SU-DHL-6 (cell line): ENCODE measurements at regions not wholly inside any gene's neighbourhood (a gene's known extent, or its start where the extent isn't known, plus 50 kb on each side); places are given as distances from the start of the nearest gene placed in this dataset.
"Not testable (repeated sequence)": the region's sequence is repeated elsewhere in the genome, so short reads cannot be mapped to it uniquely, and the experiment has no call there.

Experiments used
- H2AFZ ChIP-seq: fragments of 200-600 bp; sonication (generic); 2 replicates; pipeline ENCODE4 v1.6.1; 2014; ENCODE audit warnings: low read depth, mild to moderate bottlenecking, moderate library complexity, mixed read lengths, antibody characterized with exemption, low read length; ENCODE audit not compliant: severe bottlenecking
- H3F3A ChIP-seq: fragments of 200-600 bp; shearing (Covaris generic); 2 replicates; pipeline ENCODE4 v1.6.0; 2016; ENCODE audit warnings: antibody characterized with exemption, mild to moderate bottlenecking; ENCODE audit not compliant: insufficient read depth
- H3K27ac ChIP-seq: fragments of 200-600 bp; sonication (generic); 2 replicates; pipeline ENCODE4 v1.5.1; 2016; ENCODE audit warnings: low read depth, mild to moderate bottlenecking, low read length, moderate library complexity, mixed read lengths
- H3K27me3 ChIP-seq: fragments of 200-600 bp; sonication (generic), shearing (Covaris generic); 2 replicates; pipeline ENCODE4 v1.6.0; 2014; ENCODE audit warnings: mild to moderate bottlenecking, low read length
- H3K36me3 ChIP-seq: fragments of 200-600 bp; sonication (generic); 2 replicates; pipeline ENCODE4 v1.6.1; 2014; ENCODE audit warnings: mild to moderate bottlenecking, low read length, mixed read lengths
- H3K4me2 ChIP-seq: fragments of 300-600, 200-600 bp; shearing (Covaris generic), sonication (generic); 2 replicates; pipeline ENCODE4 v1.6.0; 2014; ENCODE audit warnings: low read length, low read depth, mild to moderate bottlenecking; ENCODE audit not compliant: poor library complexity, severe bottlenecking
- H3K4me3 ChIP-seq: fragments of 200-600 bp; sonication (generic); 2 replicates; pipeline ENCODE4 v1.5.1; 2014; ENCODE audit warnings: antibody characterized with exemption, low read length, mild to moderate bottlenecking, mixed read lengths; ENCODE audit not compliant: insufficient read depth, poor library complexity, severe bottlenecking
- H3K79me2 ChIP-seq: fragments of 200-600 bp; sonication (generic); 2 replicates; pipeline ENCODE4 v1.6.1; 2014; ENCODE audit warnings: mild to moderate bottlenecking, low read length, moderate library complexity; ENCODE audit not compliant: insufficient read depth
- H3K9ac ChIP-seq: fragments of 200-600 bp; sonication (generic); 2 replicates; pipeline ENCODE4 v1.7.0; 2014; ENCODE audit warnings: mild to moderate bottlenecking, low read length
- H3K9me2 ChIP-seq: fragments of 200-600 bp; sonication (generic); replicated peaks from 2 replicates; pipeline ENCODE4 v1.6.1; 2014; ENCODE audit warnings: low read length; ENCODE audit not compliant: insufficient read depth
- H3K9me3 ChIP-seq: fragments of 200-600 bp; sonication (generic); 2 replicates; pipeline ENCODE4 v1.6.1; 2014; ENCODE audit warnings: low read length, mixed read lengths; ENCODE audit not compliant: insufficient read depth
- H4K20me1 ChIP-seq: fragments of 200-600 bp; sonication (generic); 2 replicates; pipeline ENCODE4 v1.6.1; 2014; ENCODE audit warnings: low read depth, mild to moderate bottlenecking, antibody characterized with exemption, low read length, moderate library complexity, mixed read lengths
- CTCF ChIP-seq: fragments of 200-600 bp; sonication (generic); IDR thresholded peaks from one replicate; pipeline ENCODE4 v1.5.1; 2017; ENCODE audit warnings: antibody characterized with exemption, mild to moderate bottlenecking, low read length, moderate library complexity; ENCODE audit not compliant: insufficient read depth, poor library complexity, severe bottlenecking
- EZH2phosphoT487 ChIP-seq: fragments of 200-600 bp; sonication (generic), shearing (Covaris generic); conservative IDR thresholded peaks from 2 replicates; pipeline ENCODE4 v1.6.1; 2018; ENCODE audit warnings: mild to moderate bottlenecking, antibody characterized with exemption, low read length, moderate library complexity, mixed read lengths

GRCh38 chr5:99470636-99471035 lies 541.8 kb upstream of the CHD1 start:
- H3K27me3 ChIP-seq, H3K27ac ChIP-seq, H3F3A ChIP-seq, H3K9me2 ChIP-seq, H3K9me3 ChIP-seq, H3K9ac ChIP-seq, H4K20me1 ChIP-seq, H2AFZ ChIP-seq, H3K4me2 ChIP-seq, H3K79me2 ChIP-seq, H3K4me3 ChIP-seq, H3K36me3 ChIP-seq: not testable (repeated sequence)

- no peak overlapping the region for H3K4me2 ChIP-seq
- H3K27me3 ChIP-seq: no peaks in the 10 kb centered on the region
- H3K27ac ChIP-seq: no peak overlapping the region
- no peaks in the 10 kb centered on the region for H3K9me3 ChIP-seq
- H3K79me2 ChIP-seq: no peaks in the 10 kb centered on the region
- H4K20me1 ChIP-seq: no peaks in the 10 kb centered on the region
- H3K9ac ChIP-seq: no peak overlapping the region
- no peaks in the 10 kb centered on the region for H3K36me3 ChIP-seq
- H3K9me2 ChIP-seq: no peaks in the 10 kb centered on the region
- H3K4me3 ChIP-seq: no peak overlapping the region
- TF ChIP-seq EZH2phosphoT487 (no peak), CTCF (no peak)
- H2AFZ ChIP-seq: no peak overlapping the region
- no peaks in the 10 kb centered on the region for H3F3A ChIP-seq
Measured at GRCh38 chr5:99460701-99461100, 531.9 kb upstream of the CHD1 start.

GRCh38 chr5:99453196-99453595 lies 524.4 kb upstream of the CHD1 start:
- Histone ChIP-seq H3K9ac (no peak overlapping the region), H3K9me3 (no peaks in the 10 kb centered on the region), H3K27ac (no peak overlapping the region), H3F3A (no peaks in the 10 kb centered on the region), H3K4me3 (no peak overlapping the region), H3K79me2 (no peaks in the 10 kb centered on the region), H3K9me2 (no peaks in the 10 kb centered on the region), H3K4me2 (no peak overlapping the region), H4K20me1 (no peaks in the 10 kb centered on the region), H3K27me3 (no peaks in the 10 kb centered on the region), H2AFZ (no peak overlapping the region), H3K36me3 (no peaks in the 10 kb centered on the region)
- TF ChIP-seq CTCF (no peak), EZH2phosphoT487 (no peak)

- Histone ChIP-seq H3K9ac (no peak overlapping the region), H3K4me3 (no peak overlapping the region), H3K79me2 (no peaks in the 10 kb centered on the region), H2AFZ (no peak overlapping the region), H3F3A (no peaks in the 10 kb centered on the region), H3K27ac (no peak overlapping the region), H3K4me2 (no peak overlapping the region), H3K9me3 (no peaks in the 10 kb centered on the region), H3K9me2 (no peaks in the 10 kb centered on the region), H3K27me3 (no peaks in the 10 kb centered on the region), H3K36me3 (no peaks in the 10 kb centered on the region), H4K20me1 (no peaks in the 10 kb centered on the region)
- no peak for TF ChIP-seq EZH2phosphoT487
- no peak for TF ChIP-seq CTCF
Measured at GRCh38 chr5:99449786-99450185, 521.0 kb upstream of the CHD1 start.
